Adrenal gland (tissue), 5 donors: ENCODE measurements at regions not wholly inside any gene's neighbourhood (a gene's known extent, or its start where the extent isn't known, plus 50 kb on each side); places are given as distances from the start of the nearest gene placed in this dataset.

Experiments used
- CTCF ChIP-seq, 6 experiments: fragments of 450-650 bp in 4 of 6; fragments of 200-600 bp in 2 of 6; sonication (generic) in 1 of 6; IDR thresholded peaks; 1 replicate in 5 of 6; 2 replicates in 1 of 6; pipeline versions ENCODE4 v1.5.1 to v1.8.0; 2016 to 2021; ENCODE audit warnings: antibody characterized with exemption in 6 of 6, mild to moderate bottlenecking in 2 of 6, moderate library complexity in 1 of 6
- POLR2A ChIP-seq, 2 donors: fragments of 450-650 bp; IDR thresholded peaks; one replicate each; pipeline ENCODE4 v1.6.1; 2017; ENCODE audit warnings: antibody characterized with exemption in 2 of 2, mild to moderate bottlenecking in 2 of 2, moderate library complexity in 1 of 2
- donor health status: DM: no; HTN: no; CAD: no.

- TF ChIP-seq POLR2A (IDR thresholded peaks at IDR 0.05), result no peak
- TF ChIP-seq CTCF (IDR thresholded peaks at IDR 0.05), result no peak
Observed at GRCh38 chr6:111980971-111981840, 72.7 kb upstream of the CCN6 start.
